GM10248 (cell line): ENCODE measurements at regions not wholly inside any gene's neighbourhood (a gene's known extent, or its start where the extent isn't known, plus 50 kb on each side); places are given as distances from the start of the nearest gene placed in this dataset.

ENCODE experiments used
- CTCF ChIA-PET: fragments of 300-600 bp; sonication (Branson Sonifier 250); formaldehyde crosslinking; extraction: SDS; loops from one replicate; lab custom pipeline; 2021; ENCODE audit warnings: antibody characterized with exemption; lab: Yijun Ruan, JAX
- POLR2A ChIA-PET: fragments of 350-650 bp; sonication (Branson Sonifier 250); formaldehyde crosslinking; extraction: SDS; loops from one replicate; lab custom pipeline; 2020; ENCODE audit warnings: antibody characterized with exemption; lab: Yijun Ruan, JAX
- DNase-seq: peaks from one replicate; pipeline ENCODE4 v3.0.0; 2012; ENCODE audit errors: extremely low spot score
- CTCF ChIP-seq: IDR thresholded peaks from 2 replicates; pipeline ENCODE4 v1.5.1; 2012; ENCODE audit warnings: mild to moderate bottlenecking, low read depth; ENCODE audit errors: extremely low read depth, missing control alignments, control extremely low read depth

- no peak for TF ChIP-seq CTCF
- CTCF ChIA-PET, result interaction anchor here (0.9 to 1.8 kb wide), 3 partner anchors 10 to 18 kb away, joined by 4 read pairs; no protein-coding TSS in a partner anchor
- DNase-seq, result no peak
- POLR2A ChIA-PET, result no interaction called here
Observed at GRCh38 chr3:130820976-130821375, 72.9 kb upstream of the ATP2C1 start.

- ChIA-PET POLR2A (no interaction called here), CTCF (interaction anchor here (1.2 kb wide), 1 partner anchor 19 kb away, joined by 4 read pairs; no protein-coding TSS in a partner anchor)
- no peak for DNase-seq
- TF ChIP-seq CTCF, result no peak
Observed at GRCh38 chr3:130821806-130822205, 72.1 kb upstream of the ATP2C1 start.

- no peak for TF ChIP-seq CTCF
- no peak for DNase-seq
- POLR2A ChIA-PET, result no interaction called here
- CTCF ChIA-PET, result no interaction called here
Observed at GRCh38 chr3:130823241-130823884, 70.5 kb upstream of the ATP2C1 start.

- no peak for DNase-seq
Observed at GRCh38 chr3:130823996-130824395, 69.9 kb upstream of the ATP2C1 start.

GRCh38 chr3:130825762-130826299 lies 68.1 kb upstream of the ATP2C1 start:
- no peak for DNase-seq
- ChIA-PET POLR2A (no interaction called here), CTCF (interaction anchor here (1.0 to 1.4 kb wide), 2 partner anchors 14 to 68 kb away, joined by 3 read pairs; partner anchors contain the start of gene ATP2C1)
- no peak for TF ChIP-seq CTCF

More at GRCh38 chr3:130823996-130824395, 69.9 kb upstream of the ATP2C1 start:
- no peak for TF ChIP-seq CTCF
- POLR2A ChIA-PET, result no interaction called here
- CTCF ChIA-PET, result no interaction called here

- ChIA-PET POLR2A (no interaction called here), CTCF (interaction anchor here (0.8 to 1.4 kb wide), 3 partner anchors 14 to 67 kb away, joined by 3 read pairs; partner anchors contain the start of gene ATP2C1)
- TF ChIP-seq CTCF, result no peak
- no peak for DNase-seq
Observed at GRCh38 chr3:130826516-130827182, 67.2 kb upstream of the ATP2C1 start.
